Activated naive CD4-positive, alpha-beta T cell treated with anti-CD3 and anti-CD28 coated beads, Interleukin-2, amount 10 ng/mL, durations not matched to agents 7 days and 5 days (primary cell): ENCODE measurements at regions not wholly inside any gene's neighbourhood (a gene's known extent, or its start where the extent isn't known, plus 50 kb on each side); places are given as distances from the start of the nearest gene placed in this dataset.

Experiments
- CTCF ChIA-PET: fragments of 350-600 bp; sonication (Branson Sonifier 250); formaldehyde crosslinking; loops from one replicate; lab custom pipeline; 2021; ENCODE audit warnings: antibody characterized with exemption; lab: Charles Lee
- DNase-seq: peaks from one replicate; pipeline ENCODE4 v3.0.0-alpha.2; 2020
- H3K27ac Mint-ChIP-seq: one replicate; pipeline ENCODE4 v1.8.0; 2021; ENCODE audit warnings: mild to moderate bottlenecking, moderate library complexity, mixed read lengths
- H3K27me3 Mint-ChIP-seq: one replicate; pipeline ENCODE4 v1.8.0; 2021; ENCODE audit warnings: mild to moderate bottlenecking, mixed read lengths
- H3K36me3 Mint-ChIP-seq: one replicate; pipeline ENCODE4 v1.8.0; 2021; ENCODE audit warnings: mixed read lengths
- H3K4me1 Mint-ChIP-seq: one replicate; pipeline ENCODE4 v1.8.0; 2021; ENCODE audit warnings: mixed read lengths
- H3K4me3 Mint-ChIP-seq: one replicate; pipeline ENCODE4 v1.8.0; 2021; ENCODE audit warnings: mild to moderate bottlenecking, moderate library complexity, mixed read lengths
- H3K9me3 Mint-ChIP-seq: one replicate; pipeline ENCODE4 v1.8.0; 2021; ENCODE audit warnings: mixed read lengths

- Mint-ChIP-seq H3K9me3 (peaks cover 13% of the 10 kb centered on the region), H3K27ac (no peak overlapping the region)
These were observed 1290.1 kb downstream of the PCDH7 start for GRCh38 chr4:32010221-32010620.

GRCh38 chr4:32022071-32022470 lies 1301.9 kb downstream of the PCDH7 start:
- H3K4me3 Mint-ChIP-seq = no peak overlapping the region
- H3K4me1 Mint-ChIP-seq = no peaks in the 10 kb centered on the region
- CTCF ChIA-PET = no interaction called here
- no peaks in the 10 kb centered on the region for H3K27me3 Mint-ChIP-seq
- H3K36me3 Mint-ChIP-seq = no peaks in the 10 kb centered on the region
- peaks cover 4% of the 10 kb centered on the region for H3K9me3 Mint-ChIP-seq
- DNase-seq = no peak
- no peak overlapping the region for H3K27ac Mint-ChIP-seq

More at GRCh38 chr4:32010221-32010620, 1290.1 kb downstream of the PCDH7 start:
- Mint-ChIP-seq H3K36me3 (no peaks in the 10 kb centered on the region), H3K4me1 (no peaks in the 10 kb centered on the region), H3K27me3 (no peaks in the 10 kb centered on the region), H3K4me3 (no peak overlapping the region)
- CTCF ChIA-PET = no interaction called here
- no peak for DNase-seq

GRCh38 chr4:32025851-32026459 lies 1305.8 kb downstream of the PCDH7 start:
- Mint-ChIP-seq H3K27ac (no peak overlapping the region), H3K36me3 (no peaks in the 10 kb centered on the region), H3K4me3 (no peak overlapping the region), H3K27me3 (no peaks in the 10 kb centered on the region), H3K4me1 (no peaks in the 10 kb centered on the region), H3K9me3 (peaks cover 7% of the 10 kb centered on the region)
- CTCF ChIA-PET = no interaction called here
- DNase-seq = no peak

- Mint-ChIP-seq H3K4me3 (no peak overlapping the region), H3K4me1 (no peaks in the 10 kb centered on the region), H3K36me3 (no peaks in the 10 kb centered on the region), H3K27ac (no peak overlapping the region), H3K27me3 (no peaks in the 10 kb centered on the region), H3K9me3 (peaks cover 7% of the 10 kb centered on the region)
- CTCF ChIA-PET = no interaction called here
- no peak for DNase-seq
These were observed 1310.2 kb downstream of the PCDH7 start for GRCh38 chr4:32030406-32030805.

GRCh38 chr4:32031026-32031425 lies 1310.9 kb downstream of the PCDH7 start:
- DNase-seq = no peak
- Mint-ChIP-seq H3K9me3 (peaks cover 3% of the 10 kb centered on the region), H3K4me1 (no peaks in the 10 kb centered on the region), H3K36me3 (no peaks in the 10 kb centered on the region), H3K27me3 (no peaks in the 10 kb centered on the region), H3K4me3 (no peak overlapping the region), H3K27ac (no peak overlapping the region)
- CTCF ChIA-PET = no interaction called here

GRCh38 chr4:32032136-32032672 lies 1312.0 kb downstream of the PCDH7 start:
- CTCF ChIA-PET = no interaction called here
- Mint-ChIP-seq H3K4me3 (no peak overlapping the region), H3K27me3 (no peaks in the 10 kb centered on the region), H3K36me3 (no peaks in the 10 kb centered on the region), H3K4me1 (no peaks in the 10 kb centered on the region), H3K9me3 (peaks cover 5% of the 10 kb centered on the region), H3K27ac (no peak overlapping the region)
- DNase-seq = no peak

- CTCF ChIA-PET = no interaction called here
- H3K9me3 Mint-ChIP-seq = peaks cover 5% of the 10 kb centered on the region
- H3K4me1 Mint-ChIP-seq = no peaks in the 10 kb centered on the region
- H3K27me3 Mint-ChIP-seq = no peaks in the 10 kb centered on the region
- no peaks in the 10 kb centered on the region for H3K36me3 Mint-ChIP-seq
- H3K27ac Mint-ChIP-seq = no peak overlapping the region
- no peak overlapping the region for H3K4me3 Mint-ChIP-seq
- no peak for DNase-seq
These were observed 1317.2 kb downstream of the PCDH7 start for GRCh38 chr4:32037399-32037798.

GRCh38 chr4:32042486-32043247 lies 1322.5 kb downstream of the PCDH7 start:
- CTCF ChIA-PET = no interaction called here
- no peak overlapping the region for H3K27ac Mint-ChIP-seq
- H3K36me3 Mint-ChIP-seq = no peaks in the 10 kb centered on the region
- H3K4me3 Mint-ChIP-seq = no peak overlapping the region
- H3K27me3 Mint-ChIP-seq = no peaks in the 10 kb centered on the region
- peaks cover 5% of the 10 kb centered on the region for H3K9me3 Mint-ChIP-seq
- H3K4me1 Mint-ChIP-seq = no peaks in the 10 kb centered on the region
- DNase-seq = no peak

GRCh38 chr4:32043248-32043633 lies 1323.1 kb downstream of the PCDH7 start:
- Mint-ChIP-seq H3K4me1 (no peaks in the 10 kb centered on the region), H3K27me3 (no peaks in the 10 kb centered on the region), H3K4me3 (no peak overlapping the region), H3K27ac (no peak overlapping the region), H3K36me3 (no peaks in the 10 kb centered on the region), H3K9me3 (peaks cover 5% of the 10 kb centered on the region)
- CTCF ChIA-PET = no interaction called here
- DNase-seq = no peak

GRCh38 chr4:32061916-32062315 lies 1341.7 kb downstream of the PCDH7 start:
- CTCF ChIA-PET = no interaction called here

GRCh38 chr4:32073542-32073941 lies 1353.4 kb downstream of the PCDH7 start:
- Mint-ChIP-seq H3K36me3 (no peaks in the 10 kb centered on the region), H3K27ac (no peak overlapping the region), H3K4me3 (no peak overlapping the region), H3K4me1 (no peaks in the 10 kb centered on the region), H3K9me3 (peaks cover 4% of the 10 kb centered on the region), H3K27me3 (no peaks in the 10 kb centered on the region)
- CTCF ChIA-PET = no interaction called here
- no peak for DNase-seq

More at GRCh38 chr4:32061916-32062315, 1341.7 kb downstream of the PCDH7 start:
- H3K4me1 Mint-ChIP-seq = no peaks in the 10 kb centered on the region
- no peaks in the 10 kb centered on the region for H3K27me3 Mint-ChIP-seq
- DNase-seq = no peak
- no peak overlapping the region for H3K4me3 Mint-ChIP-seq
- no peak overlapping the region for H3K27ac Mint-ChIP-seq
- H3K9me3 Mint-ChIP-seq = peaks cover 5% of the 10 kb centered on the region
- no peaks in the 10 kb centered on the region for H3K36me3 Mint-ChIP-seq

- no peaks in the 10 kb centered on the region for H3K4me1 Mint-ChIP-seq
- CTCF ChIA-PET = no interaction called here
- H3K36me3 Mint-ChIP-seq = no peaks in the 10 kb centered on the region
- H3K9me3 Mint-ChIP-seq = peaks cover 9% of the 10 kb centered on the region
- DNase-seq = no peak
- H3K4me3 Mint-ChIP-seq = no peak overlapping the region
- H3K27ac Mint-ChIP-seq = no peak overlapping the region
- H3K27me3 Mint-ChIP-seq = no peaks in the 10 kb centered on the region
These were observed 1367.0 kb downstream of the PCDH7 start for GRCh38 chr4:32087211-32087610.

- Mint-ChIP-seq H3K27me3 (no peaks in the 10 kb centered on the region), H3K36me3 (no peaks in the 10 kb centered on the region), H3K27ac (no peak overlapping the region), H3K4me3 (no peak overlapping the region), H3K4me1 (no peaks in the 10 kb centered on the region), H3K9me3 (no peaks in the 10 kb centered on the region)
- DNase-seq = no peak
- CTCF ChIA-PET = no interaction called here
These were observed 1374.8 kb downstream of the PCDH7 start for GRCh38 chr4:32094987-32095386.

GRCh38 chr4:32102896-32103295 lies 1382.7 kb downstream of the PCDH7 start:
- no peaks in the 10 kb centered on the region for H3K27me3 Mint-ChIP-seq
- no peaks in the 10 kb centered on the region for H3K4me1 Mint-ChIP-seq
- peaks cover 3% of the 10 kb centered on the region for H3K9me3 Mint-ChIP-seq
- H3K4me3 Mint-ChIP-seq = no peak overlapping the region
- DNase-seq = no peak
- H3K27ac Mint-ChIP-seq = no peak overlapping the region
- H3K36me3 Mint-ChIP-seq = no peaks in the 10 kb centered on the region
- CTCF ChIA-PET = no interaction called here

- no peaks in the 10 kb centered on the region for H3K27me3 Mint-ChIP-seq
- H3K27ac Mint-ChIP-seq = no peak overlapping the region
- H3K36me3 Mint-ChIP-seq = no peaks in the 10 kb centered on the region
- no peak overlapping the region for H3K4me3 Mint-ChIP-seq
- DNase-seq = no peak
- CTCF ChIA-PET = no interaction called here
- peaks cover 6% of the 10 kb centered on the region for H3K9me3 Mint-ChIP-seq
- no peaks in the 10 kb centered on the region for H3K4me1 Mint-ChIP-seq
These were observed 1386.6 kb downstream of the PCDH7 start for GRCh38 chr4:32106767-32107166.
